B cell (primary cell): ENCODE measurements at regions not wholly inside any gene's neighbourhood (a gene's known extent, or its start where the extent isn't known, plus 50 kb on each side); places are given as distances from the start of the nearest gene placed in this dataset.

Source experiments
- ATAC-seq: fragments of 200-7000 bp; cut with Tn5 transposase; one replicate; pipeline ENCODE4 v1.10.0; 2021; ENCODE audit warnings: low read depth, mild to moderate bottlenecking, moderate number of reproducible peaks, moderate library complexity
- CTCF ChIA-PET: fragments of 350-600 bp; sonication (Branson Sonifier 250); formaldehyde crosslinking; loops from one replicate; lab custom pipeline; 2021; ENCODE audit warnings: antibody characterized with exemption, inconsistent platforms; lab: Charles Lee
- POLR2A ChIA-PET: fragments of 350-600 bp; sonication (Branson Sonifier 250); formaldehyde crosslinking; loops from one replicate; lab custom pipeline; 2021; ENCODE audit warnings: antibody characterized with exemption; lab: Charles Lee
- DNase-seq: peaks from one replicate; pipeline ENCODE4 v3.0.0; 2013
- H2AFZ ChIP-seq: 2 replicates; pipeline ENCODE4 v1.6.1; 2012; ENCODE audit warnings: mild to moderate bottlenecking, low read depth, low read length; ENCODE audit not compliant: insufficient read depth, poor library complexity, severe bottlenecking
- H3K27ac ChIP-seq, 2 donors: 1 replicate in 1 of 2; 2 replicates in 1 of 2; pipeline ENCODE4 v1.5.1; 2012 to 2013; ENCODE audit warnings: low read length in 2 of 2, mild to moderate bottlenecking in 2 of 2, moderate library complexity in 1 of 2
- H3K27me3 ChIP-seq, 4 experiments: fragments of 200-600 bp in 1 of 4; sonication (generic) in 1 of 4; replicated peaks in 1 of 4; 1 replicate in 2 of 4; 2 replicates in 2 of 4; pipeline versions ENCODE4 v1.6.1 to v1.7.0; 2013 to 2016; ENCODE audit warnings: low read length in 3 of 4, mild to moderate bottlenecking in 2 of 4, mixed read lengths in 1 of 4, moderate library complexity in 1 of 4; ENCODE audit not compliant: insufficient read depth in 4 of 4, control insufficient read depth in 3 of 4; ENCODE audit errors: control extremely low read depth in 1 of 4
- H3K36me3 ChIP-seq, 2 experiments: replicated peaks in 1 of 2; 1 replicate in 1 of 2; 2 replicates in 1 of 2; pipeline versions ENCODE4 v1.6.1 to v1.7.1; 2013; ENCODE audit warnings: low read length in 1 of 2; ENCODE audit not compliant: insufficient read depth in 2 of 2, control insufficient read depth in 1 of 2; ENCODE audit errors: control extremely low read depth in 1 of 2, extremely low read depth in 1 of 2
- H3K4me1 ChIP-seq, 2 donors: fragments of 200-600 bp in 1 of 2; sonication (generic) in 1 of 2; 1 replicate in 1 of 2; 2 replicates in 1 of 2; pipeline versions ENCODE4 v1.5.1 to v1.6.1; 2013 to 2017; ENCODE audit warnings: low read length in 2 of 2; ENCODE audit not compliant: control insufficient read depth in 2 of 2, insufficient read depth in 2 of 2
- H3K4me2 ChIP-seq: replicated peaks from 2 replicates; pipeline ENCODE3; 2012; ENCODE audit warnings: mild to moderate bottlenecking, low read depth, low read length; ENCODE audit not compliant: poor library complexity, severe bottlenecking
- H3K4me3 ChIP-seq, 5 experiments: fragments of 200-600 bp in 1 of 5; sonication (generic) in 1 of 5; 1 replicate in 3 of 5; 2 replicates in 2 of 5; pipeline versions ENCODE4 v1.5.1 to v1.7.0; 2011 to 2016; ENCODE audit warnings: low read length in 4 of 5, mild to moderate bottlenecking in 4 of 5, low read depth in 2 of 5, control low read depth in 1 of 5, moderate library complexity in 1 of 5; ENCODE audit not compliant: insufficient read depth in 1 of 5; ENCODE audit errors: control extremely low read depth in 1 of 5, extremely low read depth in 1 of 5
- H3K79me2 ChIP-seq: fragments of 200-600 bp; sonication (generic); one replicate; pipeline ENCODE4 v1.6.0; 2016; ENCODE audit warnings: low read length; ENCODE audit not compliant: control insufficient read depth, insufficient read depth
- H3K9ac ChIP-seq: fragments of 200-600 bp; sonication (generic); 2 replicates; pipeline ENCODE4 v1.6.1; 2017; ENCODE audit warnings: mild to moderate bottlenecking, low read length, moderate library complexity
- H3K9me3 ChIP-seq, 3 donors: one replicate each; pipeline versions ENCODE4 v1.6.1 to v1.7.1; 2013; ENCODE audit warnings: low read length in 2 of 3; ENCODE audit not compliant: control insufficient read depth in 2 of 3, insufficient read depth in 1 of 3; ENCODE audit errors: control extremely low read depth in 1 of 3
- H4K20me1 ChIP-seq: 2 replicates; pipeline ENCODE4 v1.6.0; 2012; ENCODE audit warnings: mild to moderate bottlenecking, low read length; ENCODE audit not compliant: insufficient read depth, control insufficient read depth, poor library complexity, severe bottlenecking
- H3K27ac Mint-ChIP-seq: one replicate; pipeline ENCODE4 v1.8.0; 2021; ENCODE audit warnings: mixed read lengths
- H3K27me3 Mint-ChIP-seq: one replicate; pipeline ENCODE4 v1.8.0; 2021; ENCODE audit warnings: mixed read lengths
- H3K4me1 Mint-ChIP-seq: one replicate; pipeline ENCODE4 v1.8.0; 2021; ENCODE audit warnings: mixed read lengths
- H3K4me3 Mint-ChIP-seq: one replicate; pipeline ENCODE4 v1.8.0; 2021; ENCODE audit warnings: mixed read lengths
- H3K9me3 Mint-ChIP-seq: one replicate; pipeline ENCODE4 v1.8.0; 2022; ENCODE audit warnings: mixed read lengths; ENCODE audit not compliant: insufficient read depth
- EZH2 ChIP-seq: IDR thresholded peaks from 2 replicates; pipeline ENCODE4 v1.6.1; 2012; ENCODE audit warnings: borderline replicate concordance, low read depth, mild to moderate bottlenecking, moderate library complexity, low read length; ENCODE audit not compliant: insufficient read depth, poor library complexity, severe bottlenecking
- WGBS: methylation state at CpG from one replicate; pipeline ENCODE4 v1.1.5; 2013; ENCODE audit warnings: missing lambda C conversion rate; ENCODE audit not compliant: insufficient coverage; 5-methylcytosine and 5-hydroxymethylcytosine counted together
- intact Hi-C: fragments of 100-400 bp; cut with micrococcal nuclease; formaldehyde crosslinking; loops from one replicate; pipeline ENCODE4 v1.10.0; 2022
- TF ChIP-seq, protein P1 (sequence below): fragments of 200-600 bp; IDR thresholded peaks from one replicate; pipeline ENCODE4 v1.8.0; 2022; ENCODE audit warnings: antibody characterized with exemption, mild to moderate bottlenecking

DNA sequence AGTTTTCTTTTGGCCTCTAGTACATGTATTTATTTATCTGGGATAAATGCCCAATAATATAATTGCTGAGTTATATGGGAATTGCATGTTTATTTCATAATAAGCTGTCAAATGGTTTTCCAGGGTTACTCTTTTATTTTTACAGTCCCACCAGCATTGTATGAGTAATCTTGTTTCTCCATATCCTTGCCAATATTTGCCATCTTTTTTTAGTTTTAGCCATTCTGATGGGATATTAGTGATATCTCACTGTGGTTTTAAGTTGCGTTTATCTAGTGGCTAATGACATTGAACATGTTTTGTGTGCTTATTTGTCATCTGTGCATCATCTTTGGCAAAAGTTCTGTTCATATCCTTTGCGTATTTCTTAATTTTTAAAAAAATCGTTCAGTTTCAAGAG, 372.8 kb upstream of the CCDC179 start:
- no peak for DNase-seq
- Mint-ChIP-seq H3K9me3 (no peaks in the 10 kb centered on the region), H3K27ac (no peak overlapping the region), H3K4me3 (no peak overlapping the region), H3K27me3 (no peaks in the 10 kb centered on the region), H3K4me1 (no peaks in the 10 kb centered on the region)
- Histone ChIP-seq H2AFZ (no peak overlapping the region), H3K27me3 (no peaks in the 10 kb centered on the region), H3K9me3 (no peaks in the 10 kb centered on the region), H3K4me3 (no peak overlapping the region), H3K9ac (no peak overlapping the region), H3K4me1 (no peaks in the 10 kb centered on the region), H3K27ac (no peak overlapping the region), H3K4me2 (no peak overlapping the region), H3K79me2 (no peaks in the 10 kb centered on the region), H3K36me3 (no peaks in the 10 kb centered on the region), H4K20me1 (no peaks in the 10 kb centered on the region)
- 100% methylated on average over 1 of the region's 3 CpGs for WGBS
- ChIA-PET POLR2A (no interaction called here), CTCF (no interaction called here)
- TF ChIP-seq EZH2: no peak
- TF ChIP-seq, protein P1, sequence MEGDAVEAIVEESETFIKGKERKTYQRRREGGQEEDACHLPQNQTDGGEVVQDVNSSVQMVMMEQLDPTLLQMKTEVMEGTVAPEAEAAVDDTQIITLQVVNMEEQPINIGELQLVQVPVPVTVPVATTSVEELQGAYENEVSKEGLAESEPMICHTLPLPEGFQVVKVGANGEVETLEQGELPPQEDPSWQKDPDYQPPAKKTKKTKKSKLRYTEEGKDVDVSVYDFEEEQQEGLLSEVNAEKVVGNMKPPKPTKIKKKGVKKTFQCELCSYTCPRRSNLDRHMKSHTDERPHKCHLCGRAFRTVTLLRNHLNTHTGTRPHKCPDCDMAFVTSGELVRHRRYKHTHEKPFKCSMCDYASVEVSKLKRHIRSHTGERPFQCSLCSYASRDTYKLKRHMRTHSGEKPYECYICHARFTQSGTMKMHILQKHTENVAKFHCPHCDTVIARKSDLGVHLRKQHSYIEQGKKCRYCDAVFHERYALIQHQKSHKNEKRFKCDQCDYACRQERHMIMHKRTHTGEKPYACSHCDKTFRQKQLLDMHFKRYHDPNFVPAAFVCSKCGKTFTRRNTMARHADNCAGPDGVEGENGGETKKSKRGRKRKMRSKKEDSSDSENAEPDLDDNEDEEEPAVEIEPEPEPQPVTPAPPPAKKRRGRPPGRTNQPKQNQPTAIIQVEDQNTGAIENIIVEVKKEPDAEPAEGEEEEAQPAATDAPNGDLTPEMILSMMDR: no peak
- no peak for ATAC-seq
- intact Hi-C loops: no loop called here

DNA sequence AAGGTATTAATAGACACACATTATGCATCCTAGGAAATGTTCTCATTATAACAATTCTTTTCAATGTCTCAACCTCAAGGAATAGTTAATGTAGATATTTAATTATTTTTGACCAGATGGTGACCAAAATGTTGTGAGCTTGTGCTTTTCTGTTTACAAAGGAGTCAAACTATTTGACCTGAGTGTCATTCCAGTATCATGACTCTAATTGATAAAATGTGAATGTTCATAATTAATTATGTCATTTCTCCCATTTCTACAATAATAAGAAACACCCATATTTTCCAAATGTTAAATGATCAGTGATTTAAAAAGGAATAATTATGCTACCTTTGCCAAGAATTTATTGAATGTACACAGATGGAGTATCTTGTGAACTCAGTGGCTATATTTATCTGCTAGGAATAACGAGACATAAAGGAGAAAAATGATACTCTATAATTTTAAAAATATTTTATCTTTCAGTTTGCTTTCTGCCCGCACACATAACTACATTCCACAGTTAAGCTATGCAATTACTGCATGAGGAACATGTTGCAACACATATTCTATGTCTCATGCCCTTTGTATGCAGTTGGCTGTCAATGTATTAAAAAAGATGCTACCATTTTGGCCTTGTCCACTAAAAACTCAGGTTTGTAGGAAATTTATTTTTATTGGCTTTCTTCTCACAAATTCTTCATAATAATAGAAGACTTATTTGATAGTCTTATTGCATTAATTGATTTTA, 376.7 kb upstream of the CCDC179 start:
- H3K27me3 ChIP-seq: no peaks in the 10 kb centered on the region
- H3K4me1 ChIP-seq: no peaks in the 10 kb centered on the region
- WGBS: no CpG with 5 or more reads among the region's 2 CpGs
- no peak overlapping the region for H3K4me2 ChIP-seq
- H3K36me3 ChIP-seq: no peaks in the 10 kb centered on the region
- no peak overlapping the region for H3K27ac ChIP-seq
- ATAC-seq (no peak), DNase-seq (no peak)
- TF ChIP-seq, protein P1: no peak
- TF ChIP-seq EZH2: no peak
- no peak overlapping the region for H3K9ac ChIP-seq
- no peaks in the 10 kb centered on the region for H3K27me3 Mint-ChIP-seq
- H3K79me2 ChIP-seq: no peaks in the 10 kb centered on the region
- CTCF ChIA-PET: no interaction called here
- no peaks in the 10 kb centered on the region for H3K9me3 ChIP-seq
- no peaks in the 10 kb centered on the region for H3K4me1 Mint-ChIP-seq
- H3K4me3 ChIP-seq: no peak overlapping the region
- no peak overlapping the region for H3K27ac Mint-ChIP-seq
- H3K4me3 Mint-ChIP-seq: no peak overlapping the region
- H4K20me1 ChIP-seq: no peaks in the 10 kb centered on the region
- intact Hi-C loops: no loop called here
- POLR2A ChIA-PET: no interaction called here
- no peaks in the 10 kb centered on the region for H3K9me3 Mint-ChIP-seq
- H2AFZ ChIP-seq: no peak overlapping the region
